Stimulated activated naive CD8-positive, alpha-beta T cell treated with anti-CD3 and anti-CD28 coated beads, Interleukin-15, Interleukin-2, amounts not matched to agents 100 U/mL and 50 U/mL, for 24 hours (primary cell): ENCODE measurements at regions not wholly inside any gene's neighbourhood (a gene's known extent, or its start where the extent isn't known, plus 50 kb on each side); places are given as distances from the start of the nearest gene placed in this dataset.

Experiments
- ATAC-seq: fragments of 150-1000 bp; cut with Tn5 transposase; one replicate; pipeline ENCODE4 v1.10.0; 2021
- DNase-seq: peaks from one replicate; pipeline ENCODE4 v3.0.0; 2021

DNA sequence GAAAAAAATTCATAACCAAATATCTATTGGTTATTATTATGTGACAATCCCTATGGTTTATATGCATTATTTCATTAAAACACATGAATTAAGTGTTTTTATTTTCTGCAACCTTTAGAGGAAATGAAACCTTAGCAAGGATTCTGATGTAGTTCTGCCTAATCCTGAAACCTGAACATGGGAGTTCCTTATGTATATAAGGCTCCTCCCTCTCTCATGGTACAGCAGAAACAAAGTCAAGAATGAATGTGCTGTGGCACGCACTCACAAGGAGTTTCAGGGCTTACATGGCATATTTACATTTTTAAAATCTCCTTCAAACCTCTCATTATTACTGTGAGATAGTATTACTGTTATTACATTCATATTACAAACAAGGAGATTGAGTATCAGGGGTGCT lies 426.4 kb upstream of the CITED2 start:
- ATAC-seq (no peak), DNase-seq (no peak)

DNA sequence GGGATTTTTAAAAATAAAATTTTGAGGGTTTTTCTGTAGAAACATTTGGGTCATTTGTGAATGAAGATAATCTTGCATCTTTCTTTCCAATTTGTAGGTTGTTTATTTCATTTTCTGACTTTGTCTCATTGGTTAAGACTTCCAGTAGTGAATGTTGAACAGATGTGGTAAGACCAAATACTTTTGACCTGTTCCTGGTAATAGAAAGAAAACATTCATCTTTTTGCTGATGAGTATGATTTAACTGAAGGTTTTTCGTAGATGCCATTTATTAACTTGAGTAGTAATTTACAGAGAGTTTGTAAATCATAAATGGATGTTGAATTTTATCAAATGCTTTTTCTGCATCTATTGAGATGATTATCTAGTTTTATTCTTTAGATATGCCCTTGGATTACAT lies 416.1 kb upstream of the CITED2 start:
- ATAC-seq (no peak), DNase-seq (no peak)

DNA sequence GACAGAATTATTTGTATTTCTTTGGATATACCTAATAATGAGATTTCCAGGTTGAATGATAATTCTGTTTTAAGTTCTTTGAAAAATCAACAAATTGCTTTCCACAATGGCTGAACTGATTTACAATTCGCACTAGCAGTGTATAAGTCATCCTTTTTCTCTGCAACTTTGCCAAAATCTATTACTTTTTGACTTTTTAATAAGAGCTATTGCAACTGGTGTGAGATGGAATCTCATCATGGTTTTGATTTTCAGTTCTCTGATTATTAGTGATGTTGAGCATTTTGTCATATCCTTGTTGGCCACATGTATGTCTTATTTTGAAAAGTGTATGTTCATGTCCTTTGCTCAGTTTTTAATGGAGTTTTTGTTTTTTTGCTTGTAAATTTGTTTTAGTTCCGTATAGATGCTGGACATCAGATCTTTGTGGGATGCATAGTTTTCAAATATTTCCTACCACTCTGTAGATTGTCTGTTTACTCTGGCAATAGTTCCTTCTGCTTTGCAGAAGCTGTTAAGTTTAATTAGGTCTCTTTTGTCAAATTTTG lies 409.8 kb upstream of the CITED2 start:
- ATAC-seq (no peak), DNase-seq (no peak)

GRCh38 chr6:139779988-139780774 lies 405.7 kb upstream of the CITED2 start:
- DNase-seq: no peak
- no peak for ATAC-seq

- DNase-seq: no peak
- no peak for ATAC-seq
These were observed 404.2 kb upstream of the CITED2 start for GRCh38 chr6:139778688-139779087.

- DNase-seq: no peak
- no peak for ATAC-seq
These were observed 403.7 kb upstream of the CITED2 start for GRCh38 chr6:139778106-139778505.

DNA sequence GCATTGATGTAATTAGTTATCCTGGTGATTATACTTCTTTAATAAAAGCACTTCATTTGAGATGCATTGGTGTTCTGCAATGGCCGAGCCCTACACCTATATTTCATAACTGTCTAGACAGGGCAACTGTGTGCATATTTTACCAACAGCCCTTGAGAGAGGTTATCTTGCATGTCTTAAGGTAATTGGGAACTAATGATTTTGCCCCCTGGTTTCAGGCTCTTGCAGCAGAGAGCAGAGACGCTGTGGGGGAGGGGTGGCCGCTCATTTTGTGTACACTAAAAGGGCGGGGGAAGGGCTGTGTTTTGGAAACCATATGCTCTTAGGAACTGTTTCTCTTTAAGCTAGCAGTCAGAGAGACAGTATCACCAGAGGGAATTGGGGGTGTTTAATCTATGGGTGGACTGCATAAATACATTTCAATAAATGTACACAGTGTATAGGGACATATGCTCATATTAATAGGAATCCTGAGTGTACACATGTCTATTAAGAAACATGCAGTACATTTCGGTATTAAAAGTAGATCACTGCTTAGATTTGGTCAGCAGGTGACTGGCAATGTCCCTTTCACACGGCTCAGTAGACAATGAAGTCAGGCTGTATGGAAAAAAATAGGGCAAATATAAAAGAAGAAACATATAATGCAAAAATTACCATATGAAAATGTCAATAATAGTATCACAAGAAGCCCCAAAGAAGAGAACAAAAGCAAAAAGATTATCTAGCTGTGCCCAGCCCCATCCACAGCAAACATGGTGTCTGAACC lies 402.9 kb upstream of the CITED2 start:
- DNase-seq (no peak), ATAC-seq (no peak)

- ATAC-seq (no peak), DNase-seq (no peak)
These were observed 401.6 kb upstream of the CITED2 start for GRCh38 chr6:139776041-139776440.

GRCh38 chr6:139768196-139768595 lies 393.7 kb upstream of the CITED2 start:
- DNase-seq (no peak), ATAC-seq (no peak)

GRCh38 chr6:139766796-139767195 lies 392.3 kb upstream of the CITED2 start:
- DNase-seq (no peak), ATAC-seq (peak; percentile 57)

DNA sequence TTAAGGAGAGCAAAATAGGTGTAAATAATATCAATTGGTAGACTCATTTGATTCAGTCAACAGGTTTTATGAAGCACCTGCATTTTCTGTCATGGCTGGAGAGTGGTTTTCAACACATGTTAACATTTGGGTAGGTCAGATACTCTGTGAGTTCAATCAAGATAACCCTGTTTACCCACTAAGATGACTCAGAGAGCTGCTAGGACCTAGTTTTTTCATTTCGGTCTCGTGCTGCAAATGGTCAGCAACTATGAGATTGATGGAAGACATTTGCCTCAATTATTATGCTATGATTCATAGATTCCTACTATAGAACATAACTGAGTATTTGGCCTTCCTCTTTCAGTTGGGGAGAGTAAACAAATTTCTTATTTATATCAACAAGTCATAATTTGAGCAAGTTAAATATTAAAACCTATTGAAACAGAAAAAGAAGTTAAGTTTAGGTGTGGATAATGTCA lies 391.4 kb upstream of the CITED2 start:
- no peak for DNase-seq
- ATAC-seq: no peak

GRCh38 chr6:139764498-139764986 lies 390.1 kb upstream of the CITED2 start:
- DNase-seq: peak; percentile 11
- peak; percentile 93 for ATAC-seq

- DNase-seq (no peak), ATAC-seq (no peak)
These were observed 389.2 kb upstream of the CITED2 start for GRCh38 chr6:139763468-139764210.

- DNase-seq: no peak
- no peak for ATAC-seq
These were observed 388.2 kb upstream of the CITED2 start for GRCh38 chr6:139762587-139763031.

DNA sequence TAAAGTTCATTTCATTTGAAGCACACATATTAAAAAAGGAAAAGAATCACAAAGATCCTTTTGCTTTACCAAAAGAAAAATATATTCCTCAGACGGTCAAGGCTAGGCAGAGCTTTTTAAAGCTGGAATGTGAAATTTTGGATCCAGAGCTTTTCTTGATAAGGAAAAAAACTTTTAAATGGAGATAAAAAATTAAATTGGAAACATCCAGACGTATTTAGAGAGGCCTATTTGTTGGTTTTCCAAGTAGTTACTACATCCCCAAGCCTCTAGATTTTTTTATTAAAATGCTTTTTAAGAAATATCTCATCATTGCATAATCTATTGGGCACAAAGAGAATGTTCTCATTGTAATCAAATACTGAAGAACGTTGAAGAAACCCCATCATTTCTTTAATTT lies 385.7 kb upstream of the CITED2 start:
- DNase-seq: no peak

GRCh38 chr6:139759086-139759485 lies 384.6 kb upstream of the CITED2 start:
- DNase-seq (no peak), ATAC-seq (no peak)

More for the DNA sequence above, 385.7 kb upstream of the CITED2 start:
- ATAC-seq: no peak

DNA sequence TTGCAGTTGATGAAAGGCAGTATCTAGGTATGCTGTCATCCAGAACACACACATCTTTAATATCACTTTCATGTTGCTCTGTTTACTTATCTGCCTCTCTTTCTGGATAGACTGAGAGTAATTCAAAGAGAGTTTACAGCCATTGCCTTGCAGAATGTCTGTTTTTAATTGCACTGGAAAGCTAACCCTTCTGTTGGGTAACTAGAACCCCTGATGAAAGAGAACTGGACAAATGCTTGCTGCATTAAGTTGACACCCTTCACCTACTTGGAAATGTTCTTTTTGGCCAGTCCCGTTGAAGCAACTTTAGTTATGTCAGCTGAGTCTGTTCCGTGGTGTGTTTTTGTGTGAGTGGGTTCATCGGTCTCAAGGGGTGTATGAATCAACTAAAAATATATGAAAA lies 383.8 kb upstream of the CITED2 start:
- DNase-seq (no peak), ATAC-seq (no peak)

GRCh38 chr6:139757784-139758183 lies 383.3 kb upstream of the CITED2 start:
- DNase-seq (no peak), ATAC-seq (no peak)

- no peak for DNase-seq
These were observed 381.9 kb upstream of the CITED2 start for GRCh38 chr6:139756381-139756780.

GRCh38 chr6:139754898-139755775 lies 380.7 kb upstream of the CITED2 start:
- no peak for ATAC-seq
- no peak for DNase-seq

More at GRCh38 chr6:139756381-139756780, 381.9 kb upstream of the CITED2 start:
- no peak for ATAC-seq

DNA sequence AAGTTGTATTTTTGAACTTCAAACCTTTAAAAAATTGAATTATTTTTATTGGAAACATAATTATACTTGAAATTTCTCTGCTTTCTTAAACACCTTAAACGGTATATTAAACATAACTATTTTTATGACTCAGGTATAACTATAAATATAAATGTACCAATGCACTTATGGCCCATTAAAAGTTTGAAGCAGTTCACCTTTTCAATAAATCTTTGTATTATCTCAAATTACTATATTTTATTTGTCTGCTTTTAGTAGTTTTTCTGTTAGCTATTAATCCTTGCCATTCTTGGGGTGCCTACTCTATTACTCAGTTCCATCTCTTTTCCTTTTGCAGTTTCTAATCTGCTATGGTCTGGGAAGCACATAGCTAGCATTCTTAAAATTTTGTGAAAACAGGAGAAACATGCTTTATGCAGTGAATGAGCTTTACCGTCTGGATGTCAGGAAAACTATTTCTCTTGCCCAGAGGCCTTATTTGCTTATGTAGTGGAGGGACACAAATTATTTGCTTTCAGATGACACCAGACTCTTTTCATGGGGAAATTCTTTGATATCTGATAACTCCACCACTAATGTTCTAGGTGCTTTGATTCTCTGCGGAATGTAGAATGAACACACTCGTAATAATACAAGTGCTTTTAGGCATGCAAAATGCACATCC lies 378.9 kb upstream of the CITED2 start:
- ATAC-seq (no peak), DNase-seq (no peak)
